ENCODE measurements at regions not wholly inside any gene's neighbourhood (a gene's known extent, or its start where the extent isn't known, plus 50 kb on each side); places are given as distances from the start of the nearest gene placed in this dataset.
"Not testable (repeated sequence)": the region's sequence is repeated elsewhere in the genome, so short reads cannot be mapped to it uniquely, and the experiment has no call there.

DNA sequence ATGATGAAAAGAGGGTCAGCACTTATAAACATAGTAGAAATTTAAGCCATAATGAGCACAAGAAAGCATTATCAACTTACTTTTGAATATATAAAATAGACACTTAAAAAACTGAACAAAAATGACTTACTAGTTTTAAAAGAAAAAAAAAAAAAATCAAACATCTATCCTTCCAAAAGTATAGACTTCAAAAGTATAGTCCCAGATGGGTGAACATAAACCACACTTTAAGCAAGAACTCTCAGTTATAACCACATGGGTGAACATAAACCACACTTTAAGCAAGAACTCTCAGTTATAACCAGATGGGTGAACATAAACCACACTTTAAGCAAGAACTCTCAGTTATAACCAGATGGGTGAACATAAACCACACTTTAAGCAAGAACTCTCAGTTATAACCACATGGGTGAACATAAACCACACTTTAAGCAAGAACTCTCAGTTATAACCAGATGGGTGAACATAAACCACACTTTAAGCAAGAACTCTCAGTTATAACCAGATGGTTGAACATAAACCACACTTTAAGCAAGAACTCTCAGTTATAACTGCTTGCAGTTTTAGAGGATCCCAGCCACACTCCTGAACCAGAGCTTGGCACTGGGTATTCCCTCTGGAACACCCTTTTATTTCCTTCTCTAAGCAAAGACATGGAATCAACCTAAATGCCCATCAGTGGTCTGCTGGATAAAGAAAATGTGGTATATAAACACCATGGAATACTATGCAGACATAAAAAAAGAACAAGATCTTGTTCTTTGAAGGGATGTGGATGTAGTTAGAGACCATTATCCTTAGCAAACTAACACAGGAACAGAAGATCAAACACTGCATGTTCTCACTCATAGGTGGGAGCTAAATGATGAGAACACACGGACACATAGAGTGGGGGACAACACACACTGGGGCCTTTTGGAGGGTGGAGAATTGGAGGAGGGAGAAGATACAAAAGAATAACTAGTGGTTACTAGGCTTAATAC lies 82.6 kb upstream of the AGAP9 start:
- H3K4me1 ChIP-seq (replicated peaks in 1 of 2); in situ Hi-C loops (cut with MboI; ENCODE audit: low pct_unique_long_range_greater_than_20kb in 2 of 9, low sequenced_read_pairs in 9 of 9, unreplicated experiment in 9 of 9); H3K27ac ChIP-seq; ATAC-seq (replicated peaks in 6 of 8); H3K4me3 ChIP-seq: not testable (repeated sequence)
- WGBS, 10 experiments = no CpG with 5 or more reads among the region's 1 CpG

DNA sequence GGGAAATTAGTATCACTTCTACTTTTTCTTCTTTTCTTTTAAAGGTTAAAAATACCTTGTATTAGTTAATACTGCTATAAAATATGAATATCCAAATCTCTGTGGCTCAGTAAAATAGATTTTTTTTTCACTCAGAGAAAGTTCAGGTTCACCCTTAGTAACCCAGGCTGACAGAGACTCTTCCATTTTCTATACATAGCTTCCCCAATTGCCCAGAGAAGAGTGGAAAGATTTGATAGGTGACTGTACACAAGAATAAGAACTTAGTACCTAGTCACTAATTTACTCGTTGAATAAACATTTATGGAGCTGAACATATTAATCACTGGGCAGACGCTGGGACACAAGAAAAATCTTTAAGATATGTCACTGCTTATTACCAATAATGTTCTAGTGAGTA lies 77.2 kb upstream of the AGAP9 start:
- no CpG with 5 or more reads among the region's 2 CpGs for WGBS, 10 experiments
- ATAC-seq (replicated peaks in 6 of 8); H3K27ac ChIP-seq; in situ Hi-C loops (cut with MboI; ENCODE audit: low pct_unique_long_range_greater_than_20kb in 2 of 9, low sequenced_read_pairs in 9 of 9, unreplicated experiment in 9 of 9); H3K4me3 ChIP-seq; H3K4me1 ChIP-seq (replicated peaks in 1 of 2): not testable (repeated sequence)

DNA sequence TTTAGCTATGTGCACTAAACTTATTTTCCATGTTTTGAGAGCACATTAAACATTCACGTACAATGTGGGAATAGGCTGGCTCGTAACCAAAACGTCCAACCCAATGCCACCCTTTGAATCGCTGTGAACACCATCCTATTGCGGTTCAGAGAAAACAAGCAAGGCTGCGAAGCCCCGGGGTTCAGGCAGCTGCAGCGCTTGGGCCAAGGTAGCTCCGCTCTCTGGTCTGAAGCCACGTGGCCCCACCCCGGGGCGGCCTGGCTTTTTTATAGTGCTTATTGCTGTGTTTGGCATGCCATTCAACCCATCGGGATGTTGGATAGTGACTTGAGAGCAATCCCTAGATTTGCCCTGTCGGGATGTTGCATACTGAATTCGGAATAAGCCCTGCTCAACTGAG lies 76.7 kb upstream of the AGAP9 start:
- H3K27ac ChIP-seq; ATAC-seq (replicated peaks in 6 of 8); H3K4me3 ChIP-seq; H3K4me1 ChIP-seq (replicated peaks in 1 of 2); in situ Hi-C loops (cut with MboI; ENCODE audit: low pct_unique_long_range_greater_than_20kb in 2 of 9, low sequenced_read_pairs in 9 of 9, unreplicated experiment in 9 of 9): not testable (repeated sequence)
- WGBS, 10 experiments = no CpG with 5 or more reads among the region's 15 CpGs

DNA sequence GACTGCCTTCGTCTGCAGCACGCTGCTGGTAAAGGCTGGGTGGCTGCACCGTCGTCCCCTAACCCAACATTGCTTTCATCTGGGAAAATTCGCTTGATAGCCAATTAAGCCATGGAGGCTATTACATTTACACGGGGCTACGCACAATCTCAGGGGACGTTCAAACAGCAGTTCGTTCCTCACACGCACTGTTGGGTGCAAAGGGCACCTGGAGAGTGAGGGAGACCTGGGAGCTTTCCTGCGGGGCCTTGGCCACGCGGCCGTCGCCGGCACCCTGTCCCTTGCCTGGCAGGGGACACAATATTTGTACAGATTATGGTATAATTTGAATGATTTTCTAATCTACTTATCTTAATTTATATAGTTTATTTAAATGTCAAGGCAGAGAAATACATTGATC lies 76.2 kb upstream of the AGAP9 start:
- H3K4me3 ChIP-seq; H3K27ac ChIP-seq; in situ Hi-C loops (cut with MboI; ENCODE audit: low pct_unique_long_range_greater_than_20kb in 2 of 9, low sequenced_read_pairs in 9 of 9, unreplicated experiment in 9 of 9); ATAC-seq (replicated peaks in 6 of 8); H3K4me1 ChIP-seq (replicated peaks in 1 of 2): not testable (repeated sequence)
- no CpG with 5 or more reads among the region's 16 CpGs for WGBS, 10 experiments

DNA sequence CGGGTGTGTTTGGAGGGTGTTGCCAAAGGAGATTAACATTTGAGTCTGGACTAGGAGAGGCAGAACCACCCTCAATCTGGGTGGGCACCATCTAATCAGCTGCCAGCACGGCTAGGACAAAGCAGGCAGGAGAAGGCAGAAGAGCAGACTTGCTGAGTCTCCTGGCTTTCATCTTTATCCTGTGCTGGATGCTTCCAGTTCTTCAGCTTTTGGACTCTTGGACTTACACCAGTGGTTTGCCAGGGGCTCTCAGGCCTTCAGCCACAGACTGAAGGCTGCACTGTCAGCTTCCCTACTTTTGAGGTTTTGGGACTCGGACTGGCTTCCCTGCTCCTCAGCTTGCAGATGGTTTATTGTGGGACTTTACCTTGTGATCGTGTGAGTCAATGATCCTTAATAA lies 70.4 kb upstream of the AGAP9 start:
- H3K4me1 ChIP-seq (replicated peaks in 1 of 2); ATAC-seq (replicated peaks in 6 of 8); in situ Hi-C loops (cut with MboI; ENCODE audit: low pct_unique_long_range_greater_than_20kb in 2 of 9, low sequenced_read_pairs in 9 of 9, unreplicated experiment in 9 of 9); H3K27ac ChIP-seq; H3K4me3 ChIP-seq: not testable (repeated sequence)
- WGBS, 10 experiments = no CpG with 5 or more reads among the region's 4 CpGs

DNA sequence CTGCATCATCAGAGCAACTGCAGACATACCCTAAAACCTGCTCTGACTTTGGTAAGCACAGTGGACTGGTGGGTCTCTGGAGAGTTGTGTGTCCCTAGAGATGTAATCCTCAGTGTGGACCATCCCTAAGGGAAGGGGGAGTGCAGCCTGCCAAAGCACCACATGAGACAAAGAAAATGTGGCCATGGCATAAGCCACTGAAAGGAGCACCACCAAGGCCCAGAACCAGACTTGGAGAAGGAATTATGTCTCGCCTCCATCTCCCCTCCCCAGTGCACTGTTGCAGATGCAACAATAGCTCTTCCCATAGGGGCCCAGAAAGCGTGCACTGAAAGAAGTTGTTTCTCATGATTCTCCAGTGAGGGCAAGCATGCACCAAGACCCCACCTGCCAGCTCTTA lies 69.7 kb upstream of the AGAP9 start:
- H3K4me1 ChIP-seq (replicated peaks in 1 of 2); H3K27ac ChIP-seq; ATAC-seq (replicated peaks in 6 of 8); H3K4me3 ChIP-seq; in situ Hi-C loops (cut with MboI; ENCODE audit: low pct_unique_long_range_greater_than_20kb in 2 of 9, low sequenced_read_pairs in 9 of 9, unreplicated experiment in 9 of 9): not testable (repeated sequence)
- no CpG with 5 or more reads among the region's 2 CpGs for WGBS, 10 experiments

DNA sequence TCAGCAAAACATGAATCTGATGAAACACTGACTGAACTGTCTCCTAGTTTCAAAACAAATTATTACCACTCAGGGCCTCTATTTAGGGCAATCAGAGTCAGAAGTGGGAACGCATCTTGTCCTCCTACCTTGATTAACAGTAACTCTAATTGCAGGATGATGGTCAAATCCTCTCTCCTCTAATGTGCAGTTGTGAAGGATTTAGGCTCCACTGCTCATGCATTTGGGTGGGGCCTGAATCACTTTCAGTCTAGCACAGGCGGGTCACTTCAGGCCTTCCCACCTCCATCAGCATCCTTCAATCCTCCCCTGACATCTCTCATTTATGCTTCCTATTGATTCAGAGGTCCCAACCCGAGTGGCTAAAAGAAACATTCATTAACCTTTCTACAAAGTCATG lies 67.5 kb upstream of the AGAP9 start:
- in situ Hi-C loops (cut with MboI; ENCODE audit: low pct_unique_long_range_greater_than_20kb in 2 of 9, low sequenced_read_pairs in 9 of 9, unreplicated experiment in 9 of 9) = not testable (repeated sequence)
- peak in 1 of 8 experiments; percentile 24 for ATAC-seq (replicated peaks in 6 of 8)

DNA sequence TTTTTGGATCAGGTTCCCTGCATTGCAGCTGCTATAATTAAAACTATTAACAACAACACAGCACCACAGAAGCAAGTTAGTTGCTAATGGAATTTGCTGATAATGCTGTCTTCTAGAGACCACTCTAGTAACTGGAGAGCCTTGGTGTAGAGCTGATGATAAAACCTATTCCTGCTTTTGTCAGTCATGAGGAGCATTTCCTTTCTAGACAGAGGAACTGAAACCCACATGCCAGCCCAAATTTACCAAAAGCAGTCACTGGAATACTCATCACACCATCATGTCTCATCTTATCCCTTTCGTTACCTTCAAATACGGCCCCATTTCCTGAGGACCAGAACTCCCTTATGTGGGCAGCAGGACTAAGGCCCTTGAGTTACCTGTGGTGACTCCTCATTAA lies 67.1 kb upstream of the AGAP9 start:
- in situ Hi-C loops (cut with MboI; ENCODE audit: low pct_unique_long_range_greater_than_20kb in 2 of 9, low sequenced_read_pairs in 9 of 9, unreplicated experiment in 9 of 9); H3K4me3 ChIP-seq; H3K4me1 ChIP-seq (replicated peaks in 1 of 2); H3K27ac ChIP-seq; ATAC-seq (replicated peaks in 6 of 8): not testable (repeated sequence)
- WGBS, 10 experiments = no CpG with 5 or more reads among the region's 2 CpGs

More for the DNA sequence above, 67.5 kb upstream of the AGAP9 start:
- not testable (repeated sequence) for H3K27ac ChIP-seq; H3K4me1 ChIP-seq (replicated peaks in 1 of 2); H3K4me3 ChIP-seq
- no CpG with 5 or more reads among the region's 3 CpGs for WGBS, 10 experiments

DNA sequence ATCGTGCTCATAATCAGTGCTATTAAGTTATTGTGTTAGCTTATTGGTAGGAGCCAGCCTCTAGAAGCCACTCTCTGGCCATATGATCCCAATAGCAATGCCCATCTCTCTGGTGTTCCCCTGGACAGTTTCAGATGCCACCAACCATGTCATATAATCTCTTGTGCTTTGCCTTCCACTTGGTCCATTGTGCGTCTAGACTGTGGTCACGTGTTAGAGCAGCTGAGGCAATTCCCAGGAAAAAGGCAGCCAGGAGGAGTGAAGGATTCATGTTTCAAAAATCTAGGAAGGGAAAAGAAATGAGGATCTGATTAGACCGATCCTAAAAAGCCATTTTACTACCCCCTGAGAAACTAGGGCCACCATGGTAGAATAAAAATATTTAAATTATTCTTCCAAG lies 58.6 kb upstream of the AGAP9 start:
- in situ Hi-C loops (cut with MboI; ENCODE audit: low pct_unique_long_range_greater_than_20kb in 2 of 9, low sequenced_read_pairs in 9 of 9, unreplicated experiment in 9 of 9); H3K4me3 ChIP-seq; H3K4me1 ChIP-seq (replicated peaks in 1 of 2); H3K27ac ChIP-seq; ATAC-seq (replicated peaks in 6 of 8): not testable (repeated sequence)
- no CpG with 5 or more reads among the region's 4 CpGs for WGBS, 10 experiments

DNA sequence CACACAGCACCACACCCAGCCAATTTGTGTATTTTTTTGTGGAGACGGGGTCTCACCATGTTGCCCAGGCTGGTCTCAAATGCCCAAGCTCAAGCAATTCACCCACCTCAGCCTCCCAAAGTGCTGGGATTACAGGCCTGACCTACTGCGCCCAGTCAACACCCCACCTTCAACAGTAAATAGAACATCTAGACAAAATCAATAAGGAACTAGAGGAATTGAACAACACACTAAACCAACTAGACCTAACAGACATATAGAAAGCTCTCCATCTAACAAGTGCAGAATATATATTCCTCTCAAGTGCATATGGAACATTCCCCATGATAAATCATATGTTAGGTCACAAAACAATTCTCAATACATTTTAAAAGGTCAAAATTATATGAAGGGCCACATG lies 56.6 kb upstream of the AGAP9 start:
- H3K4me1 ChIP-seq (replicated peaks in 1 of 2); ATAC-seq (replicated peaks in 6 of 8); in situ Hi-C loops (cut with MboI; ENCODE audit: low pct_unique_long_range_greater_than_20kb in 2 of 9, low sequenced_read_pairs in 9 of 9, unreplicated experiment in 9 of 9); H3K4me3 ChIP-seq; H3K27ac ChIP-seq: not testable (repeated sequence)
- no CpG with 5 or more reads among the region's 2 CpGs for WGBS, 10 experiments

DNA sequence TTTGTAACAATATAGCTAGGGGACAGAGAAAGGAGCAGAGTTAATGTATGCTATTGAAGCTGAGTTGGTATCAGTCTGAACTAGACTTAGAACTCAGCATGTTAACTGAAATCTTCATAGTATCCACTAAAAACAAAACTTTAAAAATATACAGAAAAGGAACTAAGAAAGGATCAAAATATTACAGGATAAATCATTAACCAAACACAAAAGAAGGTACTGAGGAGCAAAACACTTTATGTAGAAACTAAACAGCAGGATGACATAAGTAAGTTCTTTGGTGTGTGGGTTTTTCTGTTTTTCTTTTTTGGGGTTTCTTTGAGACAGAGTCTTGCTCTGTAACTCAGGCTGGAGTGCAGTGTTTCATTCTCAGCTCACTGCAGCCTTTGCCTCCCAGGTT lies 55.1 kb upstream of the AGAP9 start:
- not testable (repeated sequence) for ATAC-seq (replicated peaks in 6 of 8)

More for the DNA sequence above, 55.1 kb upstream of the AGAP9 start:
- H3K27ac ChIP-seq; H3K4me3 ChIP-seq; H3K4me1 ChIP-seq (replicated peaks in 1 of 2); in situ Hi-C loops (cut with MboI; ENCODE audit: low pct_unique_long_range_greater_than_20kb in 2 of 9, low sequenced_read_pairs in 9 of 9, unreplicated experiment in 9 of 9): not testable (repeated sequence)
